Epithelial cell of esophagus (primary cell): ENCODE measurements at regions not wholly inside any gene's neighbourhood (a gene's known extent, or its start where the extent isn't known, plus 50 kb on each side); places are given as distances from the start of the nearest gene placed in this dataset.

ENCODE experiments used
- DNase-seq: peaks from one replicate; pipeline ENCODE4 v3.0.0; 2010; ENCODE audit warnings: low read depth
- H3K4me3 ChIP-seq: 2 replicates; pipeline ENCODE4 v1.5.1; 2011; ENCODE audit warnings: mild to moderate bottlenecking, low read length, control low read depth
- CTCF ChIP-seq: IDR thresholded peaks from 2 replicates; pipeline ENCODE4 v1.5.1; 2011; ENCODE audit warnings: low read depth, mild to moderate bottlenecking, low read length, control low read depth, inconsistent platforms; ENCODE audit not compliant: insufficient read depth; ENCODE audit errors: missing control alignments

DNA sequence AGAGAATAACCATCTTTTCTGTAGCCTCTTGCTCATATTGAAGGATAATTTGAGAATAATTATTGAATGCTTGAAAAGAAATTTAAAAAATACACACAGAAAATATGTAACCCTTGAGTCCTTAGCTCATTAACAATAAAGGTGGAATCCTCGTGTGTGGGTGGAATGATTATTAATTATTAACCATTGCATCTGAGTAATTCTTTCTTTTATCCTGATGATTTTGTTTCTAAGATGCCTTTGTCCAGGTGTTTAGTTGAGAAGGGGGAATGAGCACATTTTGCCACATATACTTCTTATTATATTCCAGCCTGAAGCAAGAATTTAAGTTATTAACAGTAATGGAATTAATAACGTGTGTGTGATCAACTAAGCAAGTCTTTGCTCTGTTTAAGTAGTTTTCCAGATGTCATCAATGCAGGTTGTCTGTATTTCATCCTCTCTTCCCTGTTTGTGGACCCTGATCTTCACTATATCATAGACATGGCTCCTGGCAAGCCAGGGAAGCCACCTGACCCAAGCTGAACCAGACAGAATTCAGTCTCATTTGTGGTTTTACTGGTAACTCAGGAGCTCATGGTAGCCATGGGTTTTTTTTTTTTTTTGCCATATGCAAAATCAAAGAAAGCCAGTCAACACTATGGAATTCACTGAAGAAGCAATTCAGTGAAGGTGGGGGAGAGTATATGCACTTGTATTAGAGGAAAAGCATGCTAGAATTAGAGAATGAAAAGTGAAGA is 144.3 kb downstream of the KIF20B start:
- no peak overlapping the region for H3K4me3 ChIP-seq
- DNase-seq, result peak; percentile 56
- TF ChIP-seq CTCF, result no peak

GRCh38 chr10:89846281-89846630 is 144.9 kb downstream of the KIF20B start:
- H3K4me3 ChIP-seq, result no peak overlapping the region
- peak; percentile 37 for DNase-seq
- TF ChIP-seq CTCF, result no peak

- TF ChIP-seq CTCF, result no peak
- no peak for DNase-seq
These were observed 145.4 kb downstream of the KIF20B start for GRCh38 chr10:89846786-89847185.

GRCh38 chr10:89852872-89853271 is 151.5 kb downstream of the KIF20B start:
- no peak for TF ChIP-seq CTCF
- DNase-seq, result no peak

More at GRCh38 chr10:89846786-89847185, 145.4 kb downstream of the KIF20B start:
- no peak overlapping the region for H3K4me3 ChIP-seq

GRCh38 chr10:89853781-89854191 is 152.4 kb downstream of the KIF20B start:
- no peak for DNase-seq

More at GRCh38 chr10:89852872-89853271, 151.5 kb downstream of the KIF20B start:
- no peak overlapping the region for H3K4me3 ChIP-seq

GRCh38 chr10:89857431-89858042 is 156.1 kb downstream of the KIF20B start:
- H3K4me3 ChIP-seq, result no peak overlapping the region
- DNase-seq, result no peak
- TF ChIP-seq CTCF, result no peak

More at GRCh38 chr10:89853781-89854191, 152.4 kb downstream of the KIF20B start:
- TF ChIP-seq CTCF, result no peak
- no peak overlapping the region for H3K4me3 ChIP-seq
